NT2/D1 (cell line): ENCODE measurements at regions not wholly inside any gene's neighbourhood (a gene's known extent, or its start where the extent isn't known, plus 50 kb on each side); places are given as distances from the start of the nearest gene placed in this dataset.

ENCODE experiments used
- SUZ12 ChIP-seq: IDR thresholded peaks from 2 replicates; pipeline ENCODE4 v1.6.1; 2011; ENCODE audit not compliant: insufficient read length, insufficient read depth; ENCODE audit errors: extremely low read depth
- YY1 ChIP-seq: IDR thresholded peaks from 2 replicates; pipeline ENCODE4 v1.6.1; 2011; ENCODE audit not compliant: insufficient read length, insufficient read depth
- ZNF274 ChIP-seq: IDR thresholded peaks from 2 replicates; pipeline ENCODE4 v1.6.1; 2011; ENCODE audit warnings: mild to moderate bottlenecking, low read depth, low read length

GRCh38 chr2:890214-890613 is 60.4 kb upstream of the SNTG2 start:
- TF ChIP-seq ZNF274 (no peak), YY1 (no peak), SUZ12 (no peak)
